Keratinocyte (primary cell): ENCODE measurements at regions not wholly inside any gene's neighbourhood (a gene's known extent, or its start where the extent isn't known, plus 50 kb on each side); places are given as distances from the start of the nearest gene placed in this dataset.

ENCODE experiments used
- DNase-seq: peaks from one replicate; pipeline ENCODE4 v3.0.0-alpha.2; 2011; ENCODE audit warnings: low read depth, missing footprints, low spot score
- FAIRE-seq: peaks from 2 replicates; lab custom pipeline; 2011; peaks lifted over from hg19 to GRCh38; lab: Jason Lieb, UNC
- H2AFZ ChIP-seq: 2 replicates; pipeline ENCODE4 v1.6.0; 2012; ENCODE audit warnings: low read length, control low read depth, inconsistent platforms; ENCODE audit not compliant: control insufficient read depth
- H3K27ac ChIP-seq: 2 replicates; pipeline ENCODE4 v1.5.1; 2011; ENCODE audit warnings: low read length; ENCODE audit not compliant: control insufficient read depth, insufficient read depth
- H3K27me3 ChIP-seq: 3 replicates; pipeline ENCODE4 v1.6.0; 2011; ENCODE audit warnings: low read length; ENCODE audit not compliant: control insufficient read depth, insufficient read depth; ENCODE audit errors: extremely low read depth
- H3K36me3 ChIP-seq, 2 experiments: 2 replicates in 1 of 2; 3 replicates in 1 of 2; pipeline ENCODE4 v1.5.1; 2011; ENCODE audit warnings: low read length in 2 of 2, mild to moderate bottlenecking in 1 of 2; ENCODE audit not compliant: control insufficient read depth in 2 of 2, insufficient read depth in 2 of 2; ENCODE audit errors: extremely low read depth in 1 of 2
- H3K4me1 ChIP-seq: 3 replicates; pipeline ENCODE4 v1.5.1; 2011; ENCODE audit warnings: low read length; ENCODE audit not compliant: control insufficient read depth, insufficient read depth; ENCODE audit errors: extremely low read depth
- H3K4me2 ChIP-seq: 3 replicates; pipeline ENCODE4 v1.6.0; 2011; ENCODE audit warnings: low read depth, low read length; ENCODE audit not compliant: control insufficient read depth, insufficient read depth; ENCODE audit errors: extremely low read depth
- H3K4me3 ChIP-seq, 3 experiments: fragments of 200-600 bp in 1 of 3; sonication (generic) in 1 of 3; 2 replicates in 2 of 3; 3 replicates in 1 of 3; pipeline ENCODE4 v1.5.1; 2011 to 2016; ENCODE audit warnings: low read length in 3 of 3, mild to moderate bottlenecking in 3 of 3, control low read depth in 2 of 3, inconsistent platforms in 1 of 3, low read depth in 1 of 3, mixed read lengths in 1 of 3, mixed run types in 1 of 3, moderate library complexity in 1 of 3; ENCODE audit not compliant: control insufficient read depth in 2 of 3, insufficient read depth in 2 of 3; ENCODE audit errors: extremely low read depth in 1 of 3
- H3K79me2 ChIP-seq: 2 replicates; pipeline ENCODE4 v1.6.0; 2012; ENCODE audit warnings: low read length; ENCODE audit not compliant: control insufficient read depth, insufficient read depth
- H3K9ac ChIP-seq: 3 replicates; pipeline ENCODE4 v1.6.0; 2011; ENCODE audit warnings: low read length; ENCODE audit not compliant: control insufficient read depth, insufficient read depth; ENCODE audit errors: extremely low read depth
- H3K9me1 ChIP-seq: 3 replicates; pipeline ENCODE4 v1.6.0; 2011; ENCODE audit warnings: low read length; ENCODE audit not compliant: control insufficient read depth, insufficient read depth; ENCODE audit errors: extremely low read depth
- H3K9me3 ChIP-seq: 2 replicates; pipeline ENCODE4 v1.5.1; 2012; ENCODE audit warnings: low read depth, low read length; ENCODE audit not compliant: control insufficient read depth
- H4K20me1 ChIP-seq: 3 replicates; pipeline ENCODE4 v1.6.0; 2011; ENCODE audit warnings: low read length; ENCODE audit not compliant: control insufficient read depth, insufficient read depth; ENCODE audit errors: extremely low read depth
- CTCF ChIP-seq, 3 experiments: IDR thresholded peaks in 1 of 3; conservative IDR thresholded peaks in 1 of 3; optimal IDR thresholded peaks in 1 of 3; 2 replicates in 2 of 3; 3 replicates in 1 of 3; pipeline versions ENCODE3 to v1.5.1; 2011; ENCODE audit warnings: low read length in 3 of 3, mild to moderate bottlenecking in 3 of 3, moderate library complexity in 2 of 3, control low read depth in 1 of 3, inconsistent platforms in 1 of 3; ENCODE audit not compliant: insufficient read depth in 2 of 3; ENCODE audit errors: extremely low read depth in 1 of 3
- EZH2 ChIP-seq: IDR thresholded peaks from one replicate; pipeline ENCODE4 v1.6.1; 2012; ENCODE audit warnings: inconsistent platforms, mild to moderate bottlenecking, low read length, moderate library complexity
- dilution Hi-C: fragments of 300-500 bp; cut with MboI; formaldehyde crosslinking; loops from one replicate; pipeline ENCODE4 v1.7.0; 2020; ENCODE audit warnings: low sequenced_read_pairs; ENCODE audit not compliant: extremely low pct_ligation_motif_present

- no peaks in the 10 kb centered on the region for H3K9me1 ChIP-seq
- no peaks in the 10 kb centered on the region for H3K79me2 ChIP-seq
- dilution Hi-C loops: no loop called here
- H3K36me3 ChIP-seq: no peaks in the 10 kb centered on the region
- FAIRE-seq (no peak), DNase-seq (no peak)
- H3K4me2 ChIP-seq: no peak overlapping the region
- H2AFZ ChIP-seq: no peak overlapping the region
- no peaks in the 10 kb centered on the region for H4K20me1 ChIP-seq
- H3K4me3 ChIP-seq: no peak overlapping the region
- no peak overlapping the region for H3K27ac ChIP-seq
- no peak overlapping the region for H3K9ac ChIP-seq
- no peak for TF ChIP-seq CTCF (optimal IDR thresholded peaks at IDR 0.05 in 1 of 3, IDR thresholded peaks at IDR 0.05 in 1 of 3, conservative IDR thresholded peaks at IDR 0.05 in 1 of 3; ENCODE audit: extremely low read depth in 1 of 3, insufficient read depth in 2 of 3, low read length in 3 of 3)
- no peak for TF ChIP-seq EZH2
- no peaks in the 10 kb centered on the region for H3K27me3 ChIP-seq
- H3K4me1 ChIP-seq: peaks cover 6% of the 10 kb centered on the region
- H3K9me3 ChIP-seq: no peaks in the 10 kb centered on the region
These were observed 183.3 kb downstream of the PYDC2 start for GRCh38 chr3:191644291-191644690.

GRCh38 chr3:191646242-191646641 lies 185.3 kb downstream of the PYDC2 start:
- Histone ChIP-seq H3K9me1 (no peaks in the 10 kb centered on the region), H3K4me2 (no peak overlapping the region), H3K9me3 (no peaks in the 10 kb centered on the region), H3K4me3 (no peak overlapping the region), H3K79me2 (no peaks in the 10 kb centered on the region), H3K36me3 (no peaks in the 10 kb centered on the region), H3K9ac (no peak overlapping the region), H4K20me1 (no peaks in the 10 kb centered on the region), H2AFZ (no peak overlapping the region), H3K4me1 (peaks cover 11% of the 10 kb centered on the region), H3K27ac (no peak overlapping the region), H3K27me3 (no peaks in the 10 kb centered on the region)
- DNase-seq (no peak), FAIRE-seq (no peak)
- dilution Hi-C loops: no loop called here
- TF ChIP-seq EZH2: no peak
- TF ChIP-seq CTCF (optimal IDR thresholded peaks at IDR 0.05 in 1 of 3, IDR thresholded peaks at IDR 0.05 in 1 of 3, conservative IDR thresholded peaks at IDR 0.05 in 1 of 3; ENCODE audit: extremely low read depth in 1 of 3, insufficient read depth in 2 of 3, low read length in 3 of 3): no peak
